Astrocyte (in vitro differentiated cells and primary cell): ENCODE measurements at regions not wholly inside any gene's neighbourhood (a gene's known extent, or its start where the extent isn't known, plus 50 kb on each side); places are given as distances from the start of the nearest gene placed in this dataset.

Source experiments
- CTCF ChIP-seq: IDR thresholded peaks from 2 replicates; pipeline ENCODE4 v1.5.1; 2011; ENCODE audit warnings: low read depth, mild to moderate bottlenecking, inconsistent platforms, low read length, moderate library complexity; ENCODE audit not compliant: insufficient read depth
- EZH2 ChIP-seq: IDR thresholded peaks from 2 replicates; pipeline ENCODE4 v1.6.1; 2012; ENCODE audit warnings: mild to moderate bottlenecking, low read length, inconsistent platforms; ENCODE audit not compliant: insufficient read depth

- TF ChIP-seq CTCF (no peak), EZH2 (no peak)
These were observed 359.6 kb upstream of the ID4 start for GRCh38 chr6:19477563-19477962.
